ENCODE measurements at regions not wholly inside any gene's neighbourhood (a gene's known extent, or its start where the extent isn't known, plus 50 kb on each side); places are given as distances from the start of the nearest gene placed in this dataset.

GRCh38 chr9:32864971-32865370, 81.6 kb downstream of the TMEM215 start:
- Histone ChIP-seq H3K36me3 (ENCODE audit: control insufficient read depth, insufficient read depth, low read length) (no peaks in the 10 kb centered on the region), H3K27ac (ENCODE audit: low read length) (no peak overlapping the region), H3K9me3 (ENCODE audit: control insufficient read depth, insufficient read depth, low read depth, low read length) (no peaks in the 10 kb centered on the region), H3K4me3 (ENCODE audit: low read depth in 2 of 2, low read length in 2 of 2) (no peak overlapping the region), H3K4me1 (ENCODE audit: control insufficient read depth, insufficient read depth, low read length) (no peaks in the 10 kb centered on the region), H3K27me3 (ENCODE audit: control insufficient read depth, insufficient read depth, low read length) (peaks cover 8% of the 10 kb centered on the region)
- TF ChIP-seq CTCF (IDR thresholded peaks at IDR 0.05), result no peak
- no peak for TF ChIP-seq SIN3A (IDR thresholded peaks at IDR 0.05; ENCODE audit: borderline replicate concordance, insufficient read depth, low read depth, low read length)
- TF ChIP-seq, protein P1, sequence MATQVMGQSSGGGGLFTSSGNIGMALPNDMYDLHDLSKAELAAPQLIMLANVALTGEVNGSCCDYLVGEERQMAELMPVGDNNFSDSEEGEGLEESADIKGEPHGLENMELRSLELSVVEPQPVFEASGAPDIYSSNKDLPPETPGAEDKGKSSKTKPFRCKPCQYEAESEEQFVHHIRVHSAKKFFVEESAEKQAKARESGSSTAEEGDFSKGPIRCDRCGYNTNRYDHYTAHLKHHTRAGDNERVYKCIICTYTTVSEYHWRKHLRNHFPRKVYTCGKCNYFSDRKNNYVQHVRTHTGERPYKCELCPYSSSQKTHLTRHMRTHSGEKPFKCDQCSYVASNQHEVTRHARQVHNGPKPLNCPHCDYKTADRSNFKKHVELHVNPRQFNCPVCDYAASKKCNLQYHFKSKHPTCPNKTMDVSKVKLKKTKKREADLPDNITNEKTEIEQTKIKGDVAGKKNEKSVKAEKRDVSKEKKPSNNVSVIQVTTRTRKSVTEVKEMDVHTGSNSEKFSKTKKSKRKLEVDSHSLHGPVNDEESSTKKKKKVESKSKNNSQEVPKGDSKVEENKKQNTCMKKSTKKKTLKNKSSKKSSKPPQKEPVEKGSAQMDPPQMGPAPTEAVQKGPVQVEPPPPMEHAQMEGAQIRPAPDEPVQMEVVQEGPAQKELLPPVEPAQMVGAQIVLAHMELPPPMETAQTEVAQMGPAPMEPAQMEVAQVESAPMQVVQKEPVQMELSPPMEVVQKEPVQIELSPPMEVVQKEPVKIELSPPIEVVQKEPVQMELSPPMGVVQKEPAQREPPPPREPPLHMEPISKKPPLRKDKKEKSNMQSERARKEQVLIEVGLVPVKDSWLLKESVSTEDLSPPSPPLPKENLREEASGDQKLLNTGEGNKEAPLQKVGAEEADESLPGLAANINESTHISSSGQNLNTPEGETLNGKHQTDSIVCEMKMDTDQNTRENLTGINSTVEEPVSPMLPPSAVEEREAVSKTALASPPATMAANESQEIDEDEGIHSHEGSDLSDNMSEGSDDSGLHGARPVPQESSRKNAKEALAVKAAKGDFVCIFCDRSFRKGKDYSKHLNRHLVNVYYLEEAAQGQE (IDR thresholded peaks at IDR 0.05; ENCODE audit: insufficient read depth in 1 of 2, low read depth in 2 of 2, low read length in 1 of 2), result no peak
- no peak for TF ChIP-seq POLR2AphosphoS5 (IDR thresholded peaks at IDR 0.05; ENCODE audit: low read depth, low read length)
- no peak for TF ChIP-seq TCF7L2 (IDR thresholded peaks at IDR 0.05; ENCODE audit: low read depth, low read length)
- in situ Hi-C loops (cut with HindIII; ENCODE audit: low pct_unique_long_range_greater_than_20kb, low sequenced_read_pairs) (no loop called here), intact Hi-C loops (cut with micrococcal nuclease; ENCODE audit: unreplicated experiment) (loop anchor here (5.0 kb wide), 1 partner anchor 83 kb away; the partner anchor contains the start of gene TMEM215)
- DNase-seq (ENCODE audit: low read depth, low spot score) (no peak), ATAC-seq (no peak)
- POLR2A ChIA-PET, result interaction anchor here (0.5 kb wide), 1 partner anchor 157 kb away, joined by 9 read pairs; no protein-coding TSS in a partner anchor
- no TSS peak for BruUV-seq (replicated peaks)
- CTCF ChIA-PET, result no interaction called here

DNA sequence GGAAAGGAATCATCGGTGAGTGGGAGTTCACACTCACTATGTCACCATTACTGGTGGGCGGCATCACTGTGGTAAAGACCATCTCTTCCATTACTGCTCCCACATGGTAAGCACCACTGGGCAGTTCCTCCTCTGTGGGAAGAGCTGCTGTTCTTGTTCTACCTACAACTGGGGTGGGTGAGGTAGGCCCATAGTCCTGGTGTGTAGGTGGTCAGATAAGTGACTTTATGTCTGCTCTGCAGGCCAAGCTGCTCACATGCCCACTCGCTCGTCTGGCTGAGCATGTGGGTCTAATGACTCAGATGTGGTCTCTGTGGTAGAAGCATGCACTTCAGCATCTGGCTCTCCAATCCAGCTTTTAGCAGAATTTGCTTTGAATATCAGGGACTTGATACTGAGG, 82.9 kb downstream of the TMEM215 start:
- Histone ChIP-seq H3K4me3 (ENCODE audit: low read depth in 2 of 2, low read length in 2 of 2) (no peak overlapping the region), H3K27ac (ENCODE audit: low read length) (no peak overlapping the region), H3K9me3 (ENCODE audit: control insufficient read depth, insufficient read depth, low read depth, low read length) (no peaks in the 10 kb centered on the region), H3K27me3 (ENCODE audit: control insufficient read depth, insufficient read depth, low read length) (peaks cover 3% of the 10 kb centered on the region), H3K36me3 (ENCODE audit: control insufficient read depth, insufficient read depth, low read length) (no peaks in the 10 kb centered on the region), H3K4me1 (ENCODE audit: control insufficient read depth, insufficient read depth, low read length) (no peaks in the 10 kb centered on the region)
- POLR2A ChIA-PET, result no interaction called here
- TF ChIP-seq POLR2AphosphoS5 (IDR thresholded peaks at IDR 0.05; ENCODE audit: low read depth, low read length) (no peak), CTCF (IDR thresholded peaks at IDR 0.05) (no peak), TCF7L2 (IDR thresholded peaks at IDR 0.05; ENCODE audit: low read depth, low read length) (no peak), SIN3A (IDR thresholded peaks at IDR 0.05; ENCODE audit: borderline replicate concordance, insufficient read depth, low read depth, low read length) (no peak)
- TF ChIP-seq, protein P1 (IDR thresholded peaks at IDR 0.05; ENCODE audit: insufficient read depth in 1 of 2, low read depth in 2 of 2, low read length in 1 of 2), result no peak
- ATAC-seq (no peak), DNase-seq (ENCODE audit: low read depth, low spot score) (no peak)
- BruUV-seq (replicated peaks), result no TSS peak
- in situ Hi-C loops (cut with HindIII; ENCODE audit: low pct_unique_long_range_greater_than_20kb, low sequenced_read_pairs), result no loop called here
- CTCF ChIA-PET, result no interaction called here
- intact Hi-C loops (cut with micrococcal nuclease; ENCODE audit: unreplicated experiment), result no loop called here

All from Panc1 (cell line).